PC-9 (cell line): ENCODE measurements at regions not wholly inside any gene's neighbourhood (a gene's known extent, or its start where the extent isn't known, plus 50 kb on each side); places are given as distances from the start of the nearest gene placed in this dataset.

Source experiments
- BruUV-seq: library from RNA; stranded (reverse); fragments of 400-500 nt; replicated peaks from 2 replicates; lab custom pipeline; 2021; lab: Mats Ljungman, UMichigan
- CTCF ChIA-PET: fragments of 300-600 bp; sonication (Branson Sonifier 250); formaldehyde crosslinking; loops from one replicate; lab custom pipeline; 2022; ENCODE audit warnings: antibody characterized with exemption; lab: Charles Lee
- POLR2A ChIA-PET: fragments of 300-600 bp; sonication (Branson Sonifier 250); formaldehyde crosslinking; loops from one replicate; lab custom pipeline; 2022; ENCODE audit warnings: antibody characterized with exemption; ENCODE audit not compliant: unreplicated experiment; lab: Charles Lee
- DNase-seq, 2 experiments: peaks; one replicate each; pipeline versions ENCODE4 v3.0.0 to v3.0.0-alpha.2; 2015 to 2022; ENCODE audit warnings: mixed read lengths in 1 of 2
- H2AFZ ChIP-seq: fragments of 200-600 bp; sonication (generic); 2 replicates; pipeline ENCODE4 v1.8.1; 2017; ENCODE audit warnings: antibody characterized with exemption
- H3F3A ChIP-seq: fragments of 200-600 bp; sonication (generic); 2 replicates; pipeline ENCODE4 v1.8.1; 2017; ENCODE audit warnings: antibody characterized with exemption, mild to moderate bottlenecking, low read depth; ENCODE audit not compliant: insufficient read depth
- H3K27ac ChIP-seq: fragments of 200-600 bp; sonication (generic); 2 replicates; pipeline ENCODE4 v1.6.1; 2016; ENCODE audit warnings: mixed run types
- H3K27me3 ChIP-seq: fragments of 200-600 bp; sonication (generic); 2 replicates; pipeline ENCODE4 v1.6.1; 2016; ENCODE audit warnings: low read depth, mixed run types; ENCODE audit not compliant: insufficient read depth
- H3K36me3 ChIP-seq: fragments of 200-600 bp; sonication (generic); 2 replicates; pipeline ENCODE4 v1.6.1; 2016; ENCODE audit warnings: low read depth, mixed run types
- H3K4me1 ChIP-seq: fragments of 200-600 bp; sonication (generic); replicated peaks from 2 replicates; pipeline ENCODE4 v1.6.1; 2016; ENCODE audit warnings: mixed run types; ENCODE audit not compliant: insufficient read depth
- H3K4me2 ChIP-seq: fragments of 200-600 bp; sonication (generic); 2 replicates; pipeline ENCODE4 v1.6.1; 2017; ENCODE audit warnings: mixed run types
- H3K4me3 ChIP-seq: fragments of 200-600 bp; sonication (generic); 2 replicates; pipeline ENCODE4 v1.6.1; 2016; ENCODE audit warnings: mixed run types
- H3K79me2 ChIP-seq: fragments of 200-600 bp; sonication (generic); 2 replicates; pipeline ENCODE4 v1.6.1; 2017; ENCODE audit warnings: low read depth, mixed run types
- H3K9me2 ChIP-seq: fragments of 200-600 bp; sonication (generic); 2 replicates; pipeline ENCODE4 v1.8.1; 2017; ENCODE audit warnings: mild to moderate bottlenecking; ENCODE audit not compliant: insufficient read depth
- H3K9me3 ChIP-seq: fragments of 200-600 bp; sonication (generic); 2 replicates; pipeline ENCODE4 v1.8.1; 2016; ENCODE audit warnings: low read depth; ENCODE audit not compliant: insufficient read depth
- H4K20me1 ChIP-seq: fragments of 200-600 bp; sonication (generic); 2 replicates; pipeline ENCODE4 v1.8.1; 2017; ENCODE audit not compliant: insufficient read depth
- EZH2 ChIP-seq: fragments of 200-600 bp; sonication (generic); IDR thresholded peaks from 2 replicates; pipeline ENCODE4 v1.8.0; 2017; ENCODE audit warnings: antibody characterized with exemption, low read depth
- intact Hi-C: fragments of 100-400 bp; cut with micrococcal nuclease; formaldehyde crosslinking; loops from one replicate; pipeline ENCODE4 v1.10.0; 2022; ENCODE audit not compliant: unreplicated experiment
- TF ChIP-seq, protein P1 (sequence below): fragments of 200-600 bp; sonication (generic); conservative IDR thresholded peaks from 2 replicates; pipeline ENCODE4 v1.6.1; 2017; ENCODE audit warnings: mixed run types, antibody characterized with exemption, mild to moderate bottlenecking, moderate library complexity

DNA sequence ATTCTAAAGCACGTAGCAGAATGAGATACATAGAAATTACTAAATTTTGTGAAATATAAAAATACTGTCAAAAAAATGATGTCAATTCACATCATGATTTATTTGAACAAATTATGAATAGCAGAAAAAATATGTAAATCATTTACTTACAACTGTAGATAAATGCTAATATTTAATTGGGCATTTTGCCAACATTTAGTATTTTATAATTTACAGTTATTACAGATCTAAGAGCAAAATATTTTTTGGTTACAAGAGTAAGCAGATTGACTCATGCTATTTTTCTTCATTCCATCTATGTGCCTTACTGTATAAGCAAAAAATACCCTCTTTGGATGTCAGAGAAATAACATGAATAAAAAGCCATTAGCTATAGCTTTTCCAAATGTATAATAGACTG is 282.3 kb upstream of the RGS18 start:
- H3K9me2 ChIP-seq = no peaks in the 10 kb centered on the region; the same call in 1 of the 2 replicates
- no peaks in the 10 kb centered on the region for H3K9me3 ChIP-seq
- no peaks in the 10 kb centered on the region for H4K20me1 ChIP-seq
- no peaks in the 10 kb centered on the region for H3K27me3 ChIP-seq
- CTCF ChIA-PET = no interaction called here
- H3K36me3 ChIP-seq = no peaks in the 10 kb centered on the region
- no peaks in the 10 kb centered on the region for H3F3A ChIP-seq
- H3K79me2 ChIP-seq = no peaks in the 10 kb centered on the region
- H3K27ac ChIP-seq = no peak overlapping the region
- TF ChIP-seq, protein P1, sequence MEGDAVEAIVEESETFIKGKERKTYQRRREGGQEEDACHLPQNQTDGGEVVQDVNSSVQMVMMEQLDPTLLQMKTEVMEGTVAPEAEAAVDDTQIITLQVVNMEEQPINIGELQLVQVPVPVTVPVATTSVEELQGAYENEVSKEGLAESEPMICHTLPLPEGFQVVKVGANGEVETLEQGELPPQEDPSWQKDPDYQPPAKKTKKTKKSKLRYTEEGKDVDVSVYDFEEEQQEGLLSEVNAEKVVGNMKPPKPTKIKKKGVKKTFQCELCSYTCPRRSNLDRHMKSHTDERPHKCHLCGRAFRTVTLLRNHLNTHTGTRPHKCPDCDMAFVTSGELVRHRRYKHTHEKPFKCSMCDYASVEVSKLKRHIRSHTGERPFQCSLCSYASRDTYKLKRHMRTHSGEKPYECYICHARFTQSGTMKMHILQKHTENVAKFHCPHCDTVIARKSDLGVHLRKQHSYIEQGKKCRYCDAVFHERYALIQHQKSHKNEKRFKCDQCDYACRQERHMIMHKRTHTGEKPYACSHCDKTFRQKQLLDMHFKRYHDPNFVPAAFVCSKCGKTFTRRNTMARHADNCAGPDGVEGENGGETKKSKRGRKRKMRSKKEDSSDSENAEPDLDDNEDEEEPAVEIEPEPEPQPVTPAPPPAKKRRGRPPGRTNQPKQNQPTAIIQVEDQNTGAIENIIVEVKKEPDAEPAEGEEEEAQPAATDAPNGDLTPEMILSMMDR = no peak
- TF ChIP-seq EZH2 = no peak
- H3K4me2 ChIP-seq = no peak overlapping the region
- BruUV-seq = no TSS peak
- intact Hi-C loops = no loop called here
- POLR2A ChIA-PET = no interaction called here
- H3K4me3 ChIP-seq = no peak overlapping the region
- no peaks in the 10 kb centered on the region for H3K4me1 ChIP-seq
- no peak overlapping the region for H2AFZ ChIP-seq
- no peak for DNase-seq

DNA sequence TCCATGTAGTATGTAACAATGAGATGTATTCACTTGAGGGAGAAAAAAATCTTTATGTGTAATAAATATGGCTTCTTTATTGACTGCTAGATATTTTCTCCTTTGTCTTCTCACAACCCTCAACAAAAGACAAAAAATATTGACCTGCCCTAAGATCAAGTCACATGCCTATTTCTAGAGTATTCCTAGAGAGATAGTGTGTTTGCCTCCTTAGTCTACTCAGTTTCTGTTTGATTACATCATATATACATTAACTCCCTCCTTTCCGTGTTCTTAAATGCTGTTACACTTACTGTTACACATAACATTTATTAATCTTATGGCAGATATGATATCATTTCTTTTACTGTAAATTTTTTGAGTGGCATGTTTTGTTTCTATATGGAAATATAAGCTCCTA is 281.6 kb upstream of the RGS18 start:
- H3K9me3 ChIP-seq = no peaks in the 10 kb centered on the region
- POLR2A ChIA-PET = no interaction called here
- no TSS peak for BruUV-seq
- no peaks in the 10 kb centered on the region for H3F3A ChIP-seq
- H3K36me3 ChIP-seq = no peaks in the 10 kb centered on the region
- no peak overlapping the region for H2AFZ ChIP-seq
- intact Hi-C loops = no loop called here
- CTCF ChIA-PET = no interaction called here
- H3K79me2 ChIP-seq = no peaks in the 10 kb centered on the region
- no peak overlapping the region for H3K27ac ChIP-seq
- H3K4me3 ChIP-seq = no peak overlapping the region
- no peaks in the 10 kb centered on the region for H4K20me1 ChIP-seq
- TF ChIP-seq, protein P1 = no peak
- TF ChIP-seq EZH2 = no peak
- H3K4me1 ChIP-seq = no peaks in the 10 kb centered on the region
- H3K9me2 ChIP-seq = no peaks in the 10 kb centered on the region; the same call in 1 of the 2 replicates
- H3K27me3 ChIP-seq = no peaks in the 10 kb centered on the region
- no peak overlapping the region for H3K4me2 ChIP-seq
- no peak for DNase-seq

DNA sequence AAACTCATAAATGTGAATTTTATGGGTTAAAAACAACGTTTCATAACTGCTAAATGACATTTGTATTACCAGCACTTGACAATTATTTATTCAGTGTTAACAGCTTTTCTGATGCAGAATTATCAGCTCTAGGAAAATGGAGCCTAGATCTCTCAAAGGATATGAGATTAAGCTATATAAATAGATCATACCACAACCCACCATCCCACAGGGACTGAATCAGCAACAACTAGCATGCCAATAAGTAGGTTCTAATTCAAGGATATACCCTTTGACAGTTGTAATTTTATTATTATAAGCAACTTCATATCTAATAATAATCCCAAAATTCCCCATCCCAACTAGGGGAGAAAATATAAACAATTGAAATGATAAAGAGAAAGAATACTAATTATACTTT is 275.4 kb upstream of the RGS18 start:
- BruUV-seq = no TSS peak

More for the DNA sequence above, 275.4 kb upstream of the RGS18 start:
- Histone ChIP-seq H2AFZ (no peak overlapping the region), H3K79me2 (no peaks in the 10 kb centered on the region), H3K4me1 (no peaks in the 10 kb centered on the region), H3K36me3 (no peaks in the 10 kb centered on the region), H3F3A (no peaks in the 10 kb centered on the region), H3K9me2 (no peaks in the 10 kb centered on the region), H4K20me1 (no peaks in the 10 kb centered on the region), H3K4me2 (no peak overlapping the region), H3K4me3 (no peak overlapping the region), H3K27me3 (no peaks in the 10 kb centered on the region), H3K9me3 (no peaks in the 10 kb centered on the region), H3K27ac (no peak overlapping the region)
- POLR2A ChIA-PET = no interaction called here
- intact Hi-C loops = no loop called here
- TF ChIP-seq, protein P1 = no peak
- no peak for TF ChIP-seq EZH2
- no peak for DNase-seq
- CTCF ChIA-PET = no interaction called here
